ENCODE measurements at regions not wholly inside any gene's neighbourhood (a gene's known extent, or its start where the extent isn't known, plus 50 kb on each side); places are given as distances from the start of the nearest gene placed in this dataset.
A peak's percentile ranks its signal among the peaks of the same experiment; 100 is the strongest.

DNA sequence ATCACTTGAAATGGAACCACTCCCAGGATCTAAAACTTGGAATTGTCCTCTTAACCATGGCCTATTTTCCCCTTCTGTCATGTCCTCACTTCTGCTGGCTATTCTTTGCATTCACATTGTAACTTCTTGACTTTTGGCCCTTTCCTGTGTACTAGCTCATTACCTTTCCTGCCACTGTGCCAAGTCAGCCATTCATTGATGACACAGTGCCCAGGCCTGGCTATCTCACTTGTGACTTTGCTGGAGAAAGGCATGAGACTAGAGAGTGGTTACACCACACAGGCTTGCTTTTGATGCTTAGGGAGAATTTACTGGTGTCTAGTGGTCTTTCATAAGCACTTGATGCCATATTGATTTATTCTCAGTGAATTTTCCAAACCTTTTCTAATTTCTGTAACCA is 101.1 kb downstream of the NR1D2 start:
- DNase-seq (ENCODE audit: low read depth) = no peak
- TF ChIP-seq, protein P1, sequence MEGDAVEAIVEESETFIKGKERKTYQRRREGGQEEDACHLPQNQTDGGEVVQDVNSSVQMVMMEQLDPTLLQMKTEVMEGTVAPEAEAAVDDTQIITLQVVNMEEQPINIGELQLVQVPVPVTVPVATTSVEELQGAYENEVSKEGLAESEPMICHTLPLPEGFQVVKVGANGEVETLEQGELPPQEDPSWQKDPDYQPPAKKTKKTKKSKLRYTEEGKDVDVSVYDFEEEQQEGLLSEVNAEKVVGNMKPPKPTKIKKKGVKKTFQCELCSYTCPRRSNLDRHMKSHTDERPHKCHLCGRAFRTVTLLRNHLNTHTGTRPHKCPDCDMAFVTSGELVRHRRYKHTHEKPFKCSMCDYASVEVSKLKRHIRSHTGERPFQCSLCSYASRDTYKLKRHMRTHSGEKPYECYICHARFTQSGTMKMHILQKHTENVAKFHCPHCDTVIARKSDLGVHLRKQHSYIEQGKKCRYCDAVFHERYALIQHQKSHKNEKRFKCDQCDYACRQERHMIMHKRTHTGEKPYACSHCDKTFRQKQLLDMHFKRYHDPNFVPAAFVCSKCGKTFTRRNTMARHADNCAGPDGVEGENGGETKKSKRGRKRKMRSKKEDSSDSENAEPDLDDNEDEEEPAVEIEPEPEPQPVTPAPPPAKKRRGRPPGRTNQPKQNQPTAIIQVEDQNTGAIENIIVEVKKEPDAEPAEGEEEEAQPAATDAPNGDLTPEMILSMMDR (IDR thresholded peaks at IDR 0.05; ENCODE audit: insufficient read depth, low read length) = no peak
- H3K4me3 ChIP-seq (ENCODE audit: low read depth, low read length) = no peak overlapping the region

GRCh38 chr3:24047513-24047912 is 102.4 kb downstream of the NR1D2 start:
- no peak overlapping the region for H3K4me3 ChIP-seq (ENCODE audit: low read depth, low read length)
- TF ChIP-seq, protein P1 (IDR thresholded peaks at IDR 0.05; ENCODE audit: insufficient read depth, low read length) = no peak
- DNase-seq (ENCODE audit: low read depth) = no peak

DNA sequence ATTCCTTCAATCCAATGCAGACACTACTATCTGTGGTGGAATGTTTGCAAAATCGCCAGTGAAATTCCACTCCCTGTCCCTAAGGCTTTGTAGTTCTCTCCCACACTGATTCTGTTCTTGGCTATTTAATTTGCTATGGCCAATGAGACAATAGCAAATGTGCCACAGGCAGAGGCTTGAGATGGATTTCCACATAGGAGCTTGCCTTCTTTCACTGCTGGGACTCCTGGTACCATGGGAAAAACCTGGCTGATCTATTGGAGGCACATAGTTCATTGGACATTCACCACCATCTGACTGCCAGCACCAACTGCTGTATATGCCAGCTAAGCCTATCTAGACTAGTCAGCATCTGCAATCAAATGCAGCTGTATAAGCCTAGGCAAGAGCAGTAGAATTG is 103.8 kb downstream of the NR1D2 start:
- peak; percentile 53 for DNase-seq (ENCODE audit: low read depth)
- TF ChIP-seq, protein P1 (IDR thresholded peaks at IDR 0.05; ENCODE audit: insufficient read depth, low read length) = no peak
- H3K4me3 ChIP-seq (ENCODE audit: low read depth, low read length) = no peak overlapping the region

DNA sequence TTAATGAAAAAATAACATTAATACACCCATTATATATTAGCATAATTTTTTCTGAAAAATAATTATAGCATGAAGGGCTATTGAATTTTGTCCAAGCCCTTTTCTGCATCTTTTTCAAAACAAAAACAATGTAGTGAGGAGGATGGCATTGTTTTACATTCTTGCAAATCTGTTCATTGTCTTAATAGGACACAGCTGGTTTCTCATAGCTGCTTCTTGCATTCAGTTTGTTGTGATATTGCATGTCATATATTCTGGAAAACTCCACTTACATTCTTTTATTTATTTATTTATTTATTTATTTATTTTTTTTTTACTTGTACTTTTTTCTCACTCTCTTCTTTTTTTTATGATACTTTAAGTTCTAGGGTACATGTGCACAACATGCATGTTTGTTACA is 107.4 kb downstream of the NR1D2 start:
- no peak overlapping the region for H3K4me3 ChIP-seq (ENCODE audit: low read depth, low read length)
- DNase-seq (ENCODE audit: low read depth) = no peak
- TF ChIP-seq, protein P1 (IDR thresholded peaks at IDR 0.05; ENCODE audit: insufficient read depth, low read length) = no peak

GRCh38 chr3:24058940-24059705 is 114.0 kb downstream of the NR1D2 start:
- no peak for DNase-seq (ENCODE audit: low read depth)
- no peak overlapping the region for H3K4me3 ChIP-seq (ENCODE audit: low read depth, low read length)
- TF ChIP-seq, protein P1 (IDR thresholded peaks at IDR 0.05; ENCODE audit: insufficient read depth, low read length) = no peak

DNA sequence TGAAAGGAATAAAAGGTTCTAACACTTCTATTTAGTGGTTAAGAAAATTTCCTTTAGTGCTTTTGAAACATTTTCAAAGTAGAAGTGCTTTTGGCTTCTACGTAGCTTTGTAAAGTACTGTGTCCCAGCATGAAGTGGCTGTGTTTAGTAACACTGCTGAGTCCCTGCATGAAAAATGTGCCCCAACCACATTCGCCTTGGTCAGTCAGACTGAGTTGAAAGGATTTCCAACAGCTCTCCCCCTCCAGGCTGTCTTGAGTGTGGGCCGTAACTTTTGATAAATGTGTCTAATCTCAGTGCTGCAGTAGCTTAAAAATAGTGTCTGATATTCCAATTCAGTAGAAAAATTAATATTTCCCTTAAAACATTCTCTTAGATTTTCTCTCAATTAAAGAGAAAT is 115.0 kb downstream of the NR1D2 start:
- no peak overlapping the region for H3K4me3 ChIP-seq (ENCODE audit: low read depth, low read length)
- peak; percentile 40 for DNase-seq (ENCODE audit: low read depth)
- TF ChIP-seq, protein P1 (IDR thresholded peaks at IDR 0.05; ENCODE audit: insufficient read depth, low read length) = no peak

DNA sequence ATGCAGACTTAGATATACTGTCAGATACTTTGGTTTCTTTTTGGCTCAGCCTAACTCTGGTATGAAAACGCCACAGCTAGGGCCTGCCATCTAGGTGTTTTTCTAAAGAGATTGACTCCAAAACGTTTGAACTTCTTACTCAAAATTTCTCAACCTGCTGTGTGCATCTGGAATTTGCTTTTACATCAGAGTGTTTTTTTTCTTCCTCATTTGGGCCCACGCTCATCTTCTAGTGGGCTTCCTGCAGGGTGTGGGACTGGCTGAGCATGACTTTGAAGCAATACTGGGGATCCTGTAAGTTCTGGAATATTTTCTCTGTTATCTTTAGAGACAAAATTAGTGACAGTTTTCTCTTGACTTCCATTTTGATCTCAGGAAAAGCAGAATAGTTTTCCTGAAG is 117.8 kb downstream of the NR1D2 start:
- TF ChIP-seq, protein P1 (IDR thresholded peaks at IDR 0.05; ENCODE audit: insufficient read depth, low read length) = no peak
- no peak for DNase-seq (ENCODE audit: low read depth)

More for the DNA sequence above, 117.8 kb downstream of the NR1D2 start:
- H3K4me3 ChIP-seq (ENCODE audit: low read depth, low read length) = no peak overlapping the region

Data from fibroblast of the aortic adventitia (primary cell).